HG02870 (cell line): ENCODE measurements at regions not wholly inside any gene's neighbourhood (a gene's known extent, or its start where the extent isn't known, plus 50 kb on each side); places are given as distances from the start of the nearest gene placed in this dataset.
"Not testable (repeated sequence)": the region's sequence is repeated elsewhere in the genome, so short reads cannot be mapped to it uniquely, and the experiment has no call there.

Experiments used
- ATAC-seq: cut with Tn5 transposase; IDR thresholded peaks from one replicate; pipeline ENCODE4 v1.9.1; 2021; ENCODE audit warnings: mild to moderate bottlenecking, moderate library complexity; ENCODE audit not compliant: unreplicated experiment

GRCh38 chr5:102613661-102614060 lies 114.9 kb upstream of the SLCO6A1 start:
- ATAC-seq: no peak

- ATAC-seq: no peak
Measured at GRCh38 chr5:102617191-102618187, 118.7 kb upstream of the SLCO6A1 start.

- no peak for ATAC-seq
Measured at GRCh38 chr5:102622262-102622661, 123.5 kb upstream of the SLCO6A1 start.

GRCh38 chr5:102623329-102624065 lies 124.7 kb upstream of the SLCO6A1 start:
- ATAC-seq: no peak

- no peak for ATAC-seq
Measured at GRCh38 chr5:102624405-102624804, 125.6 kb upstream of the SLCO6A1 start.

GRCh38 chr5:102625468-102625867 lies 126.7 kb upstream of the SLCO6A1 start:
- no peak for ATAC-seq

GRCh38 chr5:102625928-102626327 lies 127.1 kb upstream of the SLCO6A1 start:
- no peak for ATAC-seq

GRCh38 chr5:102627315-102627714 lies 127.8 kb upstream of the PAM start:
- no peak for ATAC-seq

GRCh38 chr5:102628441-102629175 lies 126.5 kb upstream of the PAM start:
- ATAC-seq: no peak

- no peak for ATAC-seq
Measured at GRCh38 chr5:102629827-102630605, 125.1 kb upstream of the PAM start.

- not testable (repeated sequence) for ATAC-seq
Measured at GRCh38 chr5:102635399-102635798, 119.7 kb upstream of the PAM start.

- no peak for ATAC-seq
Measured at GRCh38 chr5:102638316-102638715, 116.8 kb upstream of the PAM start.

- no peak for ATAC-seq
Measured at GRCh38 chr5:102638912-102639652, 116.0 kb upstream of the PAM start.

GRCh38 chr5:102649731-102650130 lies 105.4 kb upstream of the PAM start:
- ATAC-seq: no peak

- no peak for ATAC-seq
Measured at GRCh38 chr5:102651466-102651865, 103.6 kb upstream of the PAM start.

- no peak for ATAC-seq
Measured at GRCh38 chr5:102654559-102655349, 100.4 kb upstream of the PAM start.

GRCh38 chr5:102659151-102659550 lies 96.0 kb upstream of the PAM start:
- ATAC-seq: no peak

- no peak for ATAC-seq
Measured at GRCh38 chr5:102660111-102660510, 95.0 kb upstream of the PAM start.
